ENCODE measurements at regions not wholly inside any gene's neighbourhood (a gene's known extent, or its start where the extent isn't known, plus 50 kb on each side); places are given as distances from the start of the nearest gene placed in this dataset.
A peak's percentile ranks its signal among the peaks of the same experiment; 100 is the strongest.

DNA sequence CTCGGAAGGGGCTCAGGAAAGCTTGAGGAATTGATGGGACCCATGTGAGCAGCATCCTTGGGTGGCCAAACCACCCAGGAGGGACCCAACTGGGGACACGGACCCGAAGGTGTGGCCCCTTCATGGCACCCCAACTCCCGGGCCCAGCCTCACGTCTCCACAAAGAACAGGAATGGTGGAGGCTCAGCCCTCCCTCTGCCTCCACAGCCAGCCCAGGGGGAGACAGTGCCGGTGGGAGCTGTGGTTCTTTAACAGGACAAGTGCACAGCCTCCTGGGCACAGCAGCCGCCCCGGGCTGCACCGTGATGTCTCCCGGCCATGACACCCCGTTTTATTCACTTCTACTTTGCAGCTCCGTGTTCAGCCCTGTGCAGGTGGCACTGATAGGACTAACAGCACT lies 587.2 kb downstream of the BRD1 start:
- no peak for DNase-seq

DNA sequence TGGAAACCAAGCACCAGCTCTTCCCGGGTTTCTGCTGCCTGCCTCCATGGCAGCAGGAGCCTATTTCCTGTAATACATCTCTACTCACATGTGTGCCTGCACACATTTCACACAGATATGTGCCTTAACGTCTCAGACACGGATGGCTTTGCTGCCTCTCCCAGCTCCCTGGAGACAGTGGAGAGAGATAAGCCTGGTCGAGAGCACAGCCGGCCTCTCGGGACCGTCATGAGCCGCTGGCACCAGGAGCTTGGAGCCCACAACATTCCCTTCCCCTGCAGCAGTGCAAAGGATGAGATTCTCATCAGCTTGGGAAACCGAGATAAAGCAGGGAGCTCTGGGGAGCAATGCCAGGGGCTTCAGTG lies 587.7 kb downstream of the BRD1 start:
- DNase-seq: no peak

DNA sequence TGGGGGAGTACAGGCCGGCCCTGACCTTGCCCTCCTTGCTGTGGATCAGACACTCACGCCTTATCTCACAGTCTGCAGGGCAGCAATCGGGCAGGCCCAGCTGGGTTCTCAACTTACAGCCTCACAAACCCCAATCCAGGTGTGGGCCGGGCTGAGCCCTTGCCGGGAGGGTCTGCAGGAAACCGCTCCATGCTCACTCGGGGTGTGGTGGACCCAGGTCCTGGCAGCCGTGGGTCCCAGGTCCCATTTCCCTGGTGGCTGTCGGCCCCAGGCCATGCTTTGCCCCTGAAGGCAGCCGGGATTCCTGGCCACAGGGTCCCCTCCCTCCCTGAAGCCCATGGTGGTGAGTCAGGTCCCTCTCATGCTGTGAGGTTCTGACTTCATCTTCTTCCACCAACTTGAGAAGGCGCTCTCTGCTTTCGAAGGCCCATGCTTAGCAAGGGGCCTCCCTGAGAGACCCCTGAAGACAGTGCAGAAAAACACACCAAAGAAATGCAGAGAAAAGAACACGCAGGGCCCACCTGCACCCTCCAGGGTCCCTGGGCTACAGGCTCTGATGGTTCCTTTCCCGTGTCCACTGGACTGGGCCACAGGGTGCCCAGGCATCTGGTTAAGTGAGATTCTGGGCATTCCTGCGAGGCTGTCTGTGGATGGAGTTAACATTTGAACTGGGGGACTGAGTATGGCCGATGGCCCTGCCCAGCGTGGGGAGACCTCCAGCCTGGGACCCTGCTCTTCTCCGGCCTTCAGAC lies 588.2 kb downstream of the BRD1 start:
- no peak for DNase-seq

DNA sequence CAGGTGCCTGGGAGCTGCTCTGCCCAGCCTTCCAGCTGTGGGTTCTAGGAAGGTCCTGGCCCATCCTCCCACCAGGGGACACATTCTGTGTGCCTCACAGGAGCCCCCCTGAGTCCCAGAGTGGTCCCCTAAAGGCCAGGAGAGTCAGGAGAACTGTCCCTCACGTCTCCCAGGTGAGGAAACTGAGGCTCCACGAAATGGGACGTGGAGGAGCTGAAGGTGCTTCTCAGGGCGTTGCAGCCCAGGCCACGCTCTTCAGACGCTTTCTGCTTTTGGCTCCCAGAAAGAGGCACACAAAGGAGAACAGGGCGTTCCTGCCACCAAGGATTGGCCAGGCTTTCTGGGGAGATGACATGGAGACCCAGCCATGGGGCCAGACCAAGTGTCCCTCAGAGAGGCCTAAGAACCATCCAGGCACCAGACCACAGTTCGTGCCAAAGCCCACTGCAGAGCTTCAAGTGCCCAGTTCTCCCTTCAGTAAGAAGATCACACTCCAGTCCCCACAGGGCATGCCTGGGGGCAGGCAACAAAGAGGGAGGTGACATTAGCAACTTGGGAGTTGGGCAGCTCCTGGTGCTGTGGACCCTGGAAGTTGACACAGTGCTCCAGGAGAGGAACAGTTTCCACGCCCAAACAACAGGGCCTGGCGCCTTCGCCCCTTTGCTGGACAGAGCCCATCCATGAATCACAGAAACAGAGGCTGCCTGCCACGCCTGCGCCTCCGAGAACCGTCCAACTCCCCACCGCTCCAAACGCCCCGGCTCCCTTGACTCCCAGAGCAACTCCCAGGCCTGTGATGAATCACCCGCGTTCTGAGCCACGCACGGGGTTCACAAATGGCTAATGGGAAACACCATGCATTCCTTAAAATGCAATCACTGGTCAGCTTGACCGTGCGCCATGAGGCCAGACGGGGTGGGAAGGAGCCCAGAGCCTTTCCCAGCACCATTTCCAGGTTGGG lies 589.2 kb downstream of the BRD1 start:
- no peak for DNase-seq

DNA sequence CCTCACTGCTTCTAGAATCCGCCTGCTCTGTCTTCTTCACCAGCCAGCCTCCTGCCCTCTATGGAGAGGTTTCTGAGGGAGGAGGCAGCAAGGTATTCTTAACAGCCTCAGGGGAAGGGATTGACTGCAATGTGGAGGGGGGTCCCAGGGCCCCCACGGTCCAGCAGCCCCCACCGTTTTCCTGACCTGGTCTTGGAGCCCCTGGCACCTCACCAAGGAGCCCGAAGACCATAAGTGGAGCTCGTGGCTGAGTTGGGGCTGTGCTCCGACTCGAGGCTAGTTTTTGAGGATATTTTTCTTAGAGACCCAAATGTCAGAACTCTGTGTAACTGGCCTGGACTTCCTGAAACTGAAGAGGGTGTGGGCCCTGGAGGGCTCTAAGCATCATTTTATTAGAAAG lies 590.0 kb downstream of the BRD1 start:
- DNase-seq: no peak

DNA sequence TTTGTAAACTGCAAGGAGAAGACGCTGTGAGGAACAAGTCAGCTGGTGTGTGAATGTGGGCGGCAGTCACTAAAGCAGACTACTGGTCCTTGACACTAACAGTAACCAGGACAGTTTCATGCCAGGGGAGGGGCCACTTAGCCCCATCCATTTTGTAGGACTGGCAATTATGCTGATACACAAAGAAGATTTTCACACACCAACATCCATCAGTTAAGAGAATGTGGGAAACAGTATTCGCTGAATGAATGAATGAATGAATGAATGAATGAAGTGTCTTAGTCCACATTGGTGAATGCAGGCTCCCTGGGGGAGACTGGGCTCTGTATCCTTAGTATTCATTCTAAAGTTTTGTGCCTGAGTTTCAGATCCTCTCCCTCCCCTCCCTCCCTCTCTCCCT lies 590.4 kb downstream of the BRD1 start:
- DNase-seq: no peak

DNA sequence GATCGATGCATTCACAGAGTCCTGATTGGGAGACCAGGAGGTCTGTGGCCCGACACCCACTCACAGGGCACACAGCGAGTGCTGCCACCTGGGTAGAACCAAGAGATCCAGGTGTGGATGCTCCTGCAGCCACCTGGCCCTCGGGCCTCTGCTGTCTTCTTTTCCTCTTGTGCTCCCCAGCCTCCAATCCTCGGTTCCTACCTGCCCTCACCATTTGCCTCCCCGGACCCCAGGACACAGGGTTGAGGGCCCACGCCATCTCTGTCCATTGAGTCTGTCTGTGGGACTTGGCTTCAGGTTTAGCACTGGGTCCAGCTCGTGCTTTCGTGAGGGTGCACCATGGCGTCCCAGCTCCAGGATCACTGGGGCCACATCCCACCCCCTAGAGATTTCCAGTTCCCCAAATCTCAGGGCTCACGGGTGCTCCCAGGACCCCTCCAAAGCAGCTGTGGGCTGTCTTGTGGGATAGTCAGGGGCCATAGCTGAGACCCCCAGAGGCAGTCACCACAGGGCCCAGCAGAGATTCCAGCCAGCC lies 591.1 kb downstream of the BRD1 start:
- no peak for DNase-seq

DNA sequence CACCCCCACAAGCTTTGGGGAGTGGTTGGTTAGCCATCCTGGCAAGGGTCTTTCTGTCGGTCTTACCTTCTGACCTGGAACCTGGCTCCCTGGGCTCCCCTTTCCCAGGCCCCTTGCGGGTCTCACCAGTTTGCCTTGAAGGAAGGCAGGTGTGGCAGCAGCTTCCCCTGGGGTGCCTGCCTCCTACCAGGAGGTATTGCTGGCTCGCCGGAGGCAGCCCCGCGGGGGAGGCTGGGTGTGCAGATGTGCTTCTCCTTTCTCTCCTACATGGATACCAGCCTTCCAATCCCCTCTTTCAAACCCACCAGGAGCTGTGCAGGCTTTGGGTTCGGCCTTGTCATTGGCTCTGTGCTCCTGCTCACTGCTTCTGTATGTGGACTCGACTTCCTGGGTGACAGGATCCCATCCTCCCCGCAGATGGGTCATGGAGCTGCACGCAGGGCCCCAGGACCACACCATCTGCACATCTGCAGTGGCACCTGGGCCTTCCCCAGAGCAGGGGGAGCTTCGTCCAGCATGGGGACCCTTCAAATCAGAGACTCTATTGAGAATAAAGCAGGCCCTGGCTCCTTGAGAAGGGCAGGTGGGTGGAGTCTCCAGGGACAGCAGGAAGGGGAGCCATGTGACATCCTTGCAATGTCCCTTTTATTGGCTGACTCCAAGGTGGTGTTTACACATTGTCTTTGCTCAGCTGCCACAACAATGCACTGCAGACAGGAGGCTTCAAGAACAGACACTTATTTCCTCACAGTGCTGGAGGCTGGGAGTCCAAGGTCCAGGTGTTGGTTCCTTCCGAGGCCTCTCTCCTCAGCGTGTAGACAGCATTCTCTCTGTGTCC lies 592.0 kb downstream of the BRD1 start:
- no peak for DNase-seq

DNA sequence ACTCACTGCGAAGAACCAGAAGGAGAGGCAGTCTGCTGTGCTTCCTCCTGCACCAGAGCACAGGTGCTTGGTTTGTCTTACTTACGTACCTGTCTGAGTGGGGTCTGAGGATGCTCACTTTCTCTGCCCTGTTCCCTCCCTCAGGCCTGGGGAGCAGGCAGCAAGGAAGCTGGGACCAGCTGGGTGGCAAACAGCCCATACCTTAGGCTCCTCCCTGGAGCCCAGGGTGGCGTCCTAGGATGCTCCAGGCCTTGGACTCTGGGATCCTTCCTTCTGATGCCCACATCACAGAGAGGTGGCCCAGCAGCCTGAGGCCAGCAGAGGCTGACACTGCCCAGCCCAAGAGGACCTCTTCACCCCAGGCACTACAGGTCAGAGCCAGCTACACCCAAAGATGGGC lies 593.2 kb downstream of the BRD1 start:
- DNase-seq: no peak

DNA sequence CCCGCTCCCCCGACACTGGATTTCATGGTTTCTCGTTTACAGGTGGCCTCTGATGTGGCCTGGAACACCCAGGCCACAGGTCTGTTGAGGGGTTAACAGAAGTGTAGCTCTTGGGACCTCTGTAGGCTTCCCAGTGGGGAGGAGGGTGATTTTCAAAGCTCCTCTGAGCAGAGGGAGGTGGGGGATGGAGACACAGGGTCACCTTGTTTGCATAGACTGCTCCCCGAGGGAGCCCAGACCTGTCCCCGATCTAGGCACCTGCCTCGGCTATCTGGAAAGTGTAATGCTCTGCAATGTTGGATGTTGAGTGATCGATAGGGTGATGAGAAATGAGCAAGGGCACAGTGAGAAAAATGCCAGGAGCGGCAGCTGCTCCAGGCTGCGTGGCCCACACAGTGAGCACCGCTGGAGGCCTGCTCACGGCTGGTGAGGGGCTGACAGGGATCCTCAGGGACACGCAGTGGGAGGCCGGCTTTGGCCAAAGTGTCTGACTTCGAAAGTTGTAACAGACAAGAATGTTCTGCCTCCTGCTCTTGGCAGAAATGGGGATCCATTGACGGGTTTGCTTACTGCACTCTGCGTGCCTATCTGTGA lies 594.1 kb downstream of the BRD1 start:
- DNase-seq: no peak

DNA sequence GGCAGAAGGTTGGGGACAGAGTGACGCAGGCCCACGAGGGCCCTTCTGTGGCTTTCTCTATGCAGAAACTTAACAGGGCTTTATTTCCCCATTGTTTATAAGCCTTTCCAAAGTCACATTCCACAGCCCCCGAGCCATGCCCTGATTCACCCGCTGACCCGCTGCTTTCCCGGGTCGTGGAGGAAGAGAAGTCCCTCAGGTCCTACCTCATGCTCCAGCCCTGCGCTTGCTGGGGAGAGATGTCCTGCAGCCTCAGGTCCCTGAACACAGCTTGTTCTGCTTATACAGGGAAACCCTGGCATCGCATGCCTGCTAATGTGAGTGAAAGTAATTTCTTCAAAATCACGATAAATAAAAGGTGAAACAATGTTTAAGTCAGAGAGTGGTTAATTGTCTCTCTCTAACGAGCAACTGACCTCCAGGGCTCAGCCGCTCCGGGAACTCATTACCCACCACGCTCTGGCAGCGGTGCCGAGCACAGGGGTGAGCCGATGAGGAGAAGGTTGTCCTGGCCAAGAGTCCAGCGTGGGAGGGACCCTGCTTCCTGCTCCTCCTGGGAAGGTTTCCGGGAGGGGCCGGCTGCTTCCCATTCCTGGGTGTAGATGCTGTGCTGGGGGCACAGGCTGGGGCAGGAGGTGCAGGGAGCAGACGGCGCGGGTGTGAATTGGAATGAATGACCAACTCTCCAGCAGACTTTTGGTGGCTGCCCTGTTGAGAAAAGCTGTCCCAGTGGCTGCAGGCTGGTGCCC lies 595.2 kb downstream of the BRD1 start:
- DNase-seq: no peak

DNA sequence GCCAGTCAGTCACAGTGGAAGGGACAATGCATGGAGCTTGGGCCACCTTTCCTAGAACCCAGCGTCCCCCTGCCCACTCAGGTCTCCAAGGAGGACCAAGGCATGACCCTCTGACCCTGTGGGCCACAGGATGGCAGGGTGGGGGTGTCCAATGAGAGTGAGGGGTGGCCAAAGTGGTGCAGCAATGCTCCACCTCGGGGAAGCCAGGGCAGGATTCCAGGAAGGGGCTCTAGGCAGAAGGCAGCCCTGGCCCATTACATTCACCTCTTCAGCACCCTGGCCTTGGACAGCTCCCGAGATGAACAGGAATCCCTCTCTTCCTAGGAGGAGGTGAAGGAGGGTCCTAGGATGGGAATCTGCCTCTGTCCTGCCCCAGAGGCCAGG lies 597.5 kb downstream of the BRD1 start:
- peak; percentile 1 for DNase-seq

DNA sequence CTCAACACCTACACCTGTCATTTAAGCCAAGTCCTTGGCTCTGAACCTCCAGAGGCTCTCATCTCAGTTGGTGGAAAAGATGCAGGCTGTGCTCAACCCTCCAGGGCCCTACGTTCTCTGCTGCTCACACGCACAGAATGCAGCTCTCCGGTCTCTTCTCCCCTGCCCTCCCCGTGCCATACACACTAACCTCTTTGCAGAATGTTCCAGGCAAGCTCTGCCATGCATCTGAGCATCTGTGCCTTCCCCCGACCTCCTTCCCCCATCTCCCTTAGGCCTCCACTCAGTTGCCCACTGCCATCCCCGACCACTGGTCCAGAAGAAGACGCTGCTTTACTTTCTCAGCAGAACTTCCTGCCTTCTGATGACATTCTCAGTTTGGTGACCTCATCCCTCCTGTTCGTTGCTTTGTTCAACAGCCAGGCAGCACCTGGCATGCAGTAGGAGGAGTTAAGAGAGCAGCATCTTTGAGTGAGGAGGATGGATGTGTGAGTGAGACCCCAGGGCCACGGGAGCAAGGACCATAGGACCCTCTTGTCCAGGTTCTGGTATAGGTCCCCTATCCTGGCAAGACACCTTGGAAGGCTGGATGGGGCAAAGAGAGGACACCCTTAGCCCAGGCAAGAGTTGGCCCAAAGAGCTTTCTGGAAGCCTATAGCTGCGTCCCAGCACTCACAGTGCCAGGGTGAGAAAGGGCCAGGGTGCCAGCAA lies 598.0 kb downstream of the BRD1 start:
- DNase-seq: no peak

DNA sequence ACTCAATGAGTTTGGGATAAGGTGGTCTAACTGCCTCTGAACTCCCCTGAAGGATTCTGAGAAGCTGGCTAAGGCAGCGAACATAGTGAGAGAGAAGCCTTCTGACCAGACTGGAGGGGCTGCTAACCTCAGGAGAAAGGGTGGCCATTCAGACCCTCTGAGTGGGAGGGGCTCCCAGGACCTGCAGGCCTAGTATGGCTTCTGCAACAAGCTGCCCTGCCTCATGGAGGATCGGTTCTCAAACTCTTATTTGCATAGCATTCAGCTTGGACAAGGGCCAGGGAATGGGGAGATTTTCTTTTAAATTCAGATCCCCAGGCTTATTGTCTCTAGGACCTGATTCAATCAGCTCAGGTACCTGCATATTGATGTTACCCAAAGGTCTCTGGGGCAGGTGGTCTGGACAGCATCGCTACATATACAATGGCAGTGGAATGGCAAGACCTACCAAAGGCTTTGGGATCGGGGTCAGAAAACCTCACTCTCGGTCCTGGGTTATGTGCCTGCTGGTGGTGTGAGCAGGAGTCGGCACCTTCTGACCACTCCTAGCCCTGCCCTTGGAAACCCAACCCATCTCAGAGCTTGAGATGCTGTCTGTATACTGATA lies 599.1 kb downstream of the BRD1 start:
- no peak for DNase-seq

DNA sequence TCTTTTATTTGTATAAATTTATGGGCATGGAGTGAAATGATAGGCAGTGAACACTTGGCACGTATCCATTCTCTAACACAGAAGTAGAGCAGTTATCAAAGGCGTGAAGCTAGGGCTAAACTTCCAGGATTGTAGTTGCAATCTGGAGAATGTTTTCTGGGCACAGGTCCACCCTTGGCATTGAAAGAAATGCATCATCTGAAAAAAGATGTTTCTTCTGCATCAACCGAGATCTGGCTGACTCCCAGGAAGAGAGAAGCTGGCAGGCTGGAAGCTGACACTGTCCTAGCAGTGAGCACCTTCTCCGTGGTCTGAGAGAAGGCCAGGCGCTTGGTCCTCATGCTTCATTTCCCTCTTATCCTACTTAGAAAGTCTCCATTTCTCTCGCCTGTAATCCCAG lies 600.0 kb downstream of the BRD1 start:
- DNase-seq: no peak

DNA sequence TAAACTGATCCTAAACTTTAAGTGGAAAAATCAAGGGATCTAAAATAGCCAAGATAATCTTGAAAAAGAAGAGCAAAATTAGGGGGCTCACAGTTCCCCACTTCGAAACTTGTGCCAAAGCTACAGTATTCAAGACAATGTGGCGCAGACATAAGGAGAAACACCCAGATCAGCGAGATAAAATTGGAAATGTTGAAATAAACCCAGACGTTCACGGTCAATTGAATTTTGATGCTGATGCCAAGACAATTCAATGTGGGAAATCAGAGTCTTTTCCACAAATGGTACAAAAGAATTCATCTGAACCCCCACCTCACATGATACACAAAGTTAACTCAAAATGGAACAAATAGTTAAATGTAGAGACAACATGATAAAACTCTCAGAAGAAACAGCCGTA lies 601.6 kb downstream of the BRD1 start:
- no peak for DNase-seq

DNA sequence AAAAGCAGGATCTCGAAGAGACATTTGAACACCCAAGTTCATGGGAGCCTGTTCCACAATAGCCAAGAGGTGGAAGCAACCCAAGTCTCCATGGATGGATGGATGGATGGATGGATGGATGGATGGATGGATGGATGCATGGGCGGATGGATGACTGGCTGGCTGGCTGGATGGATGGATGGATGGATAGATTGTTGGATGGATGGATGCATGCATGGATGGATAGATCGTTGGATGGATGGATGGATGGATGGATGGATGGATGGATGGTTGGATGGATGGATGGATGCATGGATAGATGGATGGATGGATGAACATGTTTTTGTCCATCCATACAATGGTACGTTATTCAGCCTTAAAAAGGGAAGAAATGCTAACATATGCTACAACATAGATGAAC lies 603.4 kb downstream of the BRD1 start:
- no peak for DNase-seq

DNA sequence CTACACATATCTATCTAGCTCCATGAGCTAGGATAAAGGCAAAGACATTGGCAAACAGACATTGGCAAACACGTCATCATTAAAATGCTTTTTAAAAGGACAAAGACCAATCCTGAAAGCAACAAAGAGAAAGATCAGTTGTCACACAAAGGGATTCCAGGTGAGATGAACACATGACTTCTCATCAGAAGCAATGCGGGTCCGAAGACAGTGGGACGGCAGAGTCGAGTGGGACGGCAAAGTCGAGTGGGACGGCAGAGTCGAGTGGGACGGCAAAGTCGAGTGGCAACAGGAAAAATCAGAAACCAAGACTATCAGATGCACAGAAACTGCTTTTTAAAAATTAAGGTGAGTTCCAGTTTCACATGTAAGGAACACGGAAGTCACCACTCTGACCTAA lies 609.5 kb downstream of the BRD1 start:
- no peak for DNase-seq

DNA sequence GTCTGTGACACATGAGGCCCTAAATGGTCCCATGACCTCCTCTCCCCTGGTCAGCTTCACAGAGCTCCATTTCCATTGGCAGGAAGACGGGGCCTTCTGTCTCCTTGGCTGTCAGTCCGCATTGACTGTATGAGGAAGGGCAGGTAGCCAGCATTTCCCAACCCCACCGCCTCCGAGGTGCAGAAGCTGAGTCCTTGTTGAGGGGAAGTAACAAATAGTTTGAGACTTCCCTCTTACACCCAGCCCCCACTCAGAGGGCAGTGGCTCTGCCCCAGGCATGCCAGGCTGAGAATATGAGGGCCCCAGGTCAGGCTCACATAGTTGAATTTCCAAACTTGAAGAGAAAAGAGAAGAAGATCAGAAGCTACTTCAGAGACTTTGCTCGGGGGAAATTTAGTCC lies 611.1 kb downstream of the BRD1 start:
- DNase-seq: no peak

DNA sequence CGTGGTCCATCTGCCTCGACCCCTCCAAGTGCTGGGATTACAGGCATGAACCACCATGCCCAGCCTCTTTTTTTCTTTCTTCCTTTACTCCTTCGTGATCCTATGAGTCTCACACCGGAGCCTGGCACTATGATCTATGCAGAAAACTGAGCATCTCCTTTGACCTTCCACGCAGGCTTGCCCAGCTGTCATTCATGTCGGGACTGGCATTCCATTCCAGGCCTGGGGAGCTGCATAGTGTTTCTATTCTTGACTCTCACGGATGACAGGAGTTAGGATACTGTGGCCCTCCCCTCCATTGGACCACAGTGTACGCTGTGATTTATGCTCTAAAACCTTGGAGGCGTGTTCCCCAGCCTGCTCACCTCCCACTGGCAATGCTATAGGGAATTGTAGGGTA lies 611.8 kb downstream of the BRD1 start:
- no peak for DNase-seq

DNA sequence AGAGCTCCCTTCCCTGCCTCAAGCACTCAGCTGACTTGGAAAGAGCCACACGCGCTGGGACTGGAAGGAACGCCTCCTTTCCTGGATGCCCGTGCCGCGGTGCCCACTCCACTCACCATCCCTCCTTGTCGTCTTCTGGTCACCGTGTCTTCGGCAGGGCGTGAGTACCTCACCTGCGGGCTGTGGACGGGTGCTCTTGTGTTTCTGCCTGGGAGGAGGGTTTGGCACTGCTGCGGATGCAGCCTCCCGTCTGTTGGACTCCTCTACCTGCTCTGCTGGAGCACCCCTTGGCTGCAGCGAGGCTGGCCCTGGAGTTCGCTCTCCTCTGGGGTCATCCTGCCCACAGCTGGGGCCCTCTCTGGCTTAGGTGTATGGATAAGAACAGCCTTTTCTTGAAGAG lies 612.7 kb downstream of the BRD1 start:
- DNase-seq: no peak
